ENCODE measurements at regions not wholly inside any gene's neighbourhood (a gene's known extent, or its start where the extent isn't known, plus 50 kb on each side); places are given as distances from the start of the nearest gene placed in this dataset.

- Histone ChIP-seq H3K27me3 (ENCODE audit: control insufficient read depth, insufficient read depth, low read length) (no peaks in the 10 kb centered on the region), H3K36me3 (ENCODE audit: control insufficient read depth, insufficient read depth, low read length) (no peaks in the 10 kb centered on the region), H3K4me3 (ENCODE audit: low read depth, low read length) (no peak overlapping the region)
- no peak for TF ChIP-seq CTCF (IDR thresholded peaks at IDR 0.05; ENCODE audit: insufficient read depth, low read length, poor library complexity, severe bottlenecking)
- no peak for DNase-seq (ENCODE audit: low read depth)
Observed at GRCh38 chr10:78515038-78515872, 481.6 kb downstream of the RPS24 start.

- Histone ChIP-seq H3K27me3 (ENCODE audit: control insufficient read depth, insufficient read depth, low read length) (no peaks in the 10 kb centered on the region), H3K4me3 (ENCODE audit: low read depth, low read length) (no peak overlapping the region), H3K36me3 (ENCODE audit: control insufficient read depth, insufficient read depth, low read length) (no peaks in the 10 kb centered on the region)
- no peak for TF ChIP-seq CTCF (IDR thresholded peaks at IDR 0.05; ENCODE audit: insufficient read depth, low read length, poor library complexity, severe bottlenecking)
- DNase-seq (ENCODE audit: low read depth) = no peak
Observed at GRCh38 chr10:78515873-78516153, 482.1 kb downstream of the RPS24 start.

- Histone ChIP-seq H3K4me3 (ENCODE audit: low read depth, low read length) (no peak overlapping the region), H3K36me3 (ENCODE audit: control insufficient read depth, insufficient read depth, low read length) (no peaks in the 10 kb centered on the region), H3K27me3 (ENCODE audit: control insufficient read depth, insufficient read depth, low read length) (no peaks in the 10 kb centered on the region)
- no peak for DNase-seq (ENCODE audit: low read depth)
- no peak for TF ChIP-seq CTCF (IDR thresholded peaks at IDR 0.05; ENCODE audit: insufficient read depth, low read length, poor library complexity, severe bottlenecking)
Observed at GRCh38 chr10:78516236-78516635, 482.6 kb downstream of the RPS24 start.

- Histone ChIP-seq H3K4me3 (ENCODE audit: low read depth, low read length) (no peak overlapping the region), H3K27me3 (ENCODE audit: control insufficient read depth, insufficient read depth, low read length) (no peaks in the 10 kb centered on the region), H3K36me3 (ENCODE audit: control insufficient read depth, insufficient read depth, low read length) (no peaks in the 10 kb centered on the region)
- DNase-seq (ENCODE audit: low read depth) = no peak
- TF ChIP-seq CTCF (IDR thresholded peaks at IDR 0.05; ENCODE audit: insufficient read depth, low read length, poor library complexity, severe bottlenecking) = no peak
Observed at GRCh38 chr10:78516756-78517155, 483.1 kb downstream of the RPS24 start.

GRCh38 chr10:78518224-78518623 is 484.6 kb downstream of the RPS24 start:
- Histone ChIP-seq H3K27me3 (ENCODE audit: control insufficient read depth, insufficient read depth, low read length) (no peaks in the 10 kb centered on the region), H3K36me3 (ENCODE audit: control insufficient read depth, insufficient read depth, low read length) (no peaks in the 10 kb centered on the region), H3K4me3 (ENCODE audit: low read depth, low read length) (no peak overlapping the region)
- no peak for DNase-seq (ENCODE audit: low read depth)
- TF ChIP-seq CTCF (IDR thresholded peaks at IDR 0.05; ENCODE audit: insufficient read depth, low read length, poor library complexity, severe bottlenecking) = no peak
